Ovary (tissue), 3 donors: ENCODE measurements at regions not wholly inside any gene's neighbourhood (a gene's known extent, or its start where the extent isn't known, plus 50 kb on each side); places are given as distances from the start of the nearest gene placed in this dataset.

Experiments used
- CTCF ChIP-seq, 3 donors: fragments of 450-650 bp in 2 of 3; fragments of 200-600 bp in 1 of 3; IDR thresholded peaks; one replicate each; pipeline versions ENCODE4 v1.5.1 to v1.8.0; 2016 to 2022; ENCODE audit warnings: antibody characterized with exemption in 3 of 3, mild to moderate bottlenecking in 1 of 3
- POLR2A ChIP-seq: fragments of 450-650 bp; IDR thresholded peaks from one replicate; pipeline ENCODE4 v1.6.1; 2017; ENCODE audit warnings: antibody characterized with exemption, mild to moderate bottlenecking, moderate library complexity
- donor health status: DM: no; HTN: no; CAD: no.

GRCh38 chr16:48448841-48449481 lies 63.7 kb upstream of the SIAH1 start:
- TF ChIP-seq CTCF (IDR thresholded peaks at IDR 0.05) (no peak), POLR2A (no peak)
